ENCODE measurements at regions not wholly inside any gene's neighbourhood (a gene's known extent, or its start where the extent isn't known, plus 50 kb on each side); places are given as distances from the start of the nearest gene placed in this dataset.
"Not testable (repeated sequence)": the region's sequence is repeated elsewhere in the genome, so short reads cannot be mapped to it uniquely, and the experiment has no call there.

DNA sequence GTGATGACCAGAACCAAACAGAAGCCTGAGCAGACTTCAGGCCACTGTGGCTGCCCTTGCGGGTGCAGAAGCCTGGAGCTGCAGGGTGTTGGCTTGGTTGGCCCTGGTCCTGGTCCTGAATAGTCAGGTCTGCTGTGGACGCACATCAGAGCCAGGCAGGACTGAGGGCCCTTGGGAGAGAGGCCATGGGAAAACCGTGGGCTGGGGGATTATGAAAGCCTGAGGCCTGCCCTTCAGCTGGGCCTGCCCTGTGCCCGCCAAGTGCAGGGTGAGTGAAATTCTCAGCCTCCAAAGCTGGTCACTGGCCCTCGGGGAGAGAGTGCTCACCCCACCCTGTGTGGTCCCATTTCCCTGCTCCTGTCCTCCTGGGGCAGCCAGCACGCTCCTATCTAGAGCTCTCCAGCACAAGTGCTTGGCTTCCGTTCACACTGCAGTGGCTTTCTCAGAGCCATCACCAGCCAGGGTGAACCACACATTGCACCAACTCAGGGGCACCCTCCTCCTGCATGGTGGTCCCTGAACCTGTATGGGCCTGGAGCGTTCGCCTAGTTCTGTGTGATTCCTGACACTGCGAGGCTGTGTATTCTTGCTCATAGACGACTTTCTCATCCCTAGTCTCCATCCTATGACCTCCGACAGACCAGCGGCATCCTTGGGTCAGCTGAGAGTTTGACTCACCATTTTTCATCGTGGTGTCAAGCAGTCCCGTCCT lies 146.1 kb downstream of the TTLL2 start:
- DNase-seq = no peak

DNA sequence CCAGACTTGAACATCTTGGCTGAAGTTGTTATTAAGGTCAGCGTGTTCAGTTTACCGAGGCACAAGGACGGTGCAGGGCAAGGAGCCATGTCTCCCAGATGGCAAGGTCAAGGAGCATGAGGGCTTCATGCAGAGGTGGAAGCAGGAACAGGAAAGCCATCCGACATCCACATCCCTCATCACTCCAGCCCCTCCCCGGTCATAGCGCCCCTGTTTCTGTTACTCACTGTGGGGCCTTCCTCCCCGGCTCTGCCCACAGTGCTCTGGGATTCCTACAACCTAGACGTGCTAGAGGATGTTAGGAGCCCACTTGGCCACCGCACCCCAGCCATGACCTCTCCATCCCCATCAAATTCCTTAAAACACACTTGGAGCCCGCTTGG lies 146.7 kb downstream of the TTLL2 start:
- DNase-seq = no peak

DNA sequence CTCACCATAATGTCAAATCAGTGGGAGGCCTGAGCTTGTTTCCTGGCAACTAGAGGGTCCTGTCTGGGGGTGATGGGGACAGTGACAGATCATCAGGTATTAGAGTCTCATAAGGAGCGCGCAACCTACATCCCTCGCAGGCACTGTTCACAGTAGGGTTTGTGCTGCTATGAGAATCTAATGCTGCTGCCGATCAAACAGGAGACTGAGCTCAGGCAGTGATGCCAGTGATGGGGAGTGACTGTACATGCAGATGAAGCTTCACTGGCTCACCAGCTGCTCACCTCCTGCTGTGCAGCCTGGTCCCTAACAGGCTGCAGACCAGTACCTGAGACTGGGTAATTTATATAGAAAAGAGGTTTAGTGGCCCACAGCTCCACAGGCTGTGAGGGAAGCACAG lies 147.3 kb downstream of the TTLL2 start:
- no peak for DNase-seq

DNA sequence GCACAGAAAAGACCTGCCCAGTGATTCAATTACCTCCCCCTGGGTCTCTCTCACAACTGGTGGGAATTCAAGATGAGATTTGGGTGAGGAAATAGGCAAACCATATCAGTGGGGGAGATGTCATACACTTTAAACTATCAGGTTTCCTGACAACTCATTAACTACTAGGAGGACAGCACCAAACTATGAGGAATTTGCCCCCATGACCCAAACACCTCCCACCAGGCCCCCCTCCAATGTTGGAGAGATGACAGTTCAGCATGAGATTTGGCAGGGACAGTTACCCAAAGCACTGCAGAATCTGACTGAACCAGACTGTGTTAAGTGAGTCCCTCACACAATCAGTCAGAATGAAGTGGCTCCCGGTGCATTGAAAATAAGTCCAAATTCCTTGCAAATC lies 148.0 kb downstream of the TTLL2 start:
- DNase-seq = no peak

DNA sequence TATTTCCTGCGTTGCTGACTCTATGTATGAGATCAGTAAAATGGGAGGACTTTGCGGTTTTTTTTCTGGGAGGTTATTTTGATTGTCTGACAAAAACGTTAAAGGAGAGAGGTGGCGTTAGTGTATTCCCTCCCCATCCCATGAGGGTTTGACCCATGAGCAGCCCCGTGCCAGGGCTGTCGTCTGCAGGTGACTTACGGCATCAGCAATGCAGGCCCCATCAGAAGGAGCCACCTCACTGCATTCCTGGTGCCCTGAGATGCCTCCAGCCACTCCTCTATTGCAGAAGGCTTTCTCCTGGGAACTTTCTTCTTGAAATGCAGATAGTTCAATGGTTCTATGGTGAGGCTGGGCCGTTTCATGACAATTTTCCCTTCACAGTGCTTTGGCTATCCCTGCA lies 149.3 kb downstream of the TTLL2 start:
- DNase-seq = no peak

DNA sequence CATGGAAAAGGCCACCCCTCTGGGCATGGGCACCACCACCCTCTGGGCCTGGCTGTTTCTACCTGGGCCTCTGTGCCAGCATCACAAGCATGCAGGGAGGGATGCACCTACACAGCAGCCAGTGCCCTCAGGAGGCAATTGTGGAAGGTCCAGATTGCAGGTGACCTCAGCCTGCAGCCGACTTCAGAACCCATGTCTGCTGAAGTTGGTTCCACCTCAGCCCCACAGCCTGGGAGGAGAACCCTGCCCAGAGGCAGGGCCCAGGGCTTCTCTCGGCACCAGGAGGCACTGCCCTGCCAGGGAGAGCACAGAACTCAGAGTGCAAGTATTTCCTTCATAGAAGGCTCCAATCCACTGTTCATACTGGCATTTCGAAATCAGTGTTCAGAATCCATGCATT lies 149.8 kb downstream of the TTLL2 start:
- no peak for DNase-seq

DNA sequence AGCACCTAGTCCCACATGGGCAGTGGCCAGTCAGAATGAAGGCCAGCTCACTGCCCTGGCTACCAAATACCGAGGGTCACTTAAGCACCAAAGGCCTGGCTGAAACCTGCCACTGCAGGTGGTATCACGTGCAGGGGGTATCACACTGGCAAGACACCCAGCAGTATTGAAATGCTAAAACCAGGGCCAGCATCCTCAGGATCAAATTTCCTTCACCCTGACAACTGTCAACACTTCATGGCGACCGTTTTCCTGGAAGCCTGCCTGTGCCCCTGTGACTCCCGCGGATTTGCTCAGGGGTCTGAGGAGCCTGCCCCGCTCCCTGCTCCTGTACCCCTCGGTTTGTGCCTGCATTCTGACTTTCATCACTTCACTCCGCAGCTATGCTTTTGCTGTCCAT lies 151.1 kb downstream of the TTLL2 start:
- no peak for DNase-seq

DNA sequence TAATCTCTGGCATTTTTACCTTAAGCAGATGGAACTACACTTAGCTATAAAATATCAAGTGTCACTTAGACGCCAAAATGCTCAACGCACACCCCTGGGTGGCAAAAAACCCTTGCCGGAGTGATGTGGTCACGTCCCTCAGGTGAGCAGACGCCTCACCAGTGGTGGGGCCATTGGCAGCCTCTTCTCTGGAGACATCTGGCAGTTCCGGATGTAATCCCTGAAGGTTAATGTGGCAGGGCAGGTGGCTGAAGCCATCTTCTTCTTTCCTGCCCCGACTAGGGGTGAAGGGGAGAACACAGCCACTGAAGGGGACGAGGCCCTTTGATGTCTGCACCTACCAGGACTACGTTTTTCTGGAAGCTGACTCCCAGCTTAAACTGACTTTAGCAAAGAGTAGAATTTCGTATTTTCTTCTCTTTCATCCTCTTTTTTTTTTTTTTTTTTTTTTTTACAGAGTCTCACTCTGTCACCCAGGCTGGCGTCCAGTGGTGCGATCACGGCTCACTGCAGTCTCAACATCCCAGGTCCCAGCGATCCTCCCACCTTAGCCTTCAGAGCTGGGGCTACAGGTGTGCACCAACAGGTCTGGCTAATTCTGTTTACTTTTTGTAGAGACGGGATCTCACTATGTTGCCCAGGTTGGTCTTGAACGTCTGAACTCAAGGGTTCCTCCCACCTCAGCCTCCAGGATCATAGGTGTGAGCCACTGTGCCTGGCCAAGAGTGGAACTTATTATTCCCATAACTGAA lies 152.1 kb downstream of the TTLL2 start:
- no peak for DNase-seq

DNA sequence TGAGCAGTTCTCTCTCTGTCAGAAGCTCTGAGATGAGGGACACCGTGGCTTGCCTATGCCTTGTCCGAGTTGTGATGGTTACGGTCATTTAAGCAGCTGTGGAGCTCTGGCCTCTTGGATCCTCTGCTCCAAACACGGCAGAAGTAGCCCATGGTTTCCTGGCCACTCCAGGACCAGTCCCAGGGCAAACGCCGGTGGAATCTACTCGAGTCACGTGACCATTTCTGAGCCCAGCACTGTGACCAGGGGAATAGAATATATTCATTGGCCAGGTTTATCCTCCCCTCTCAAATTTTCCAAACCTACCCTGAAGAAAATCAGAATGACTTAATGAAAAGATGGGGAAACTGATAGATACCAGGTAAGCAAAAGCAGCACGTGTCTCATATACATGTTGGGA lies 152.8 kb downstream of the TTLL2 start:
- no peak for DNase-seq

DNA sequence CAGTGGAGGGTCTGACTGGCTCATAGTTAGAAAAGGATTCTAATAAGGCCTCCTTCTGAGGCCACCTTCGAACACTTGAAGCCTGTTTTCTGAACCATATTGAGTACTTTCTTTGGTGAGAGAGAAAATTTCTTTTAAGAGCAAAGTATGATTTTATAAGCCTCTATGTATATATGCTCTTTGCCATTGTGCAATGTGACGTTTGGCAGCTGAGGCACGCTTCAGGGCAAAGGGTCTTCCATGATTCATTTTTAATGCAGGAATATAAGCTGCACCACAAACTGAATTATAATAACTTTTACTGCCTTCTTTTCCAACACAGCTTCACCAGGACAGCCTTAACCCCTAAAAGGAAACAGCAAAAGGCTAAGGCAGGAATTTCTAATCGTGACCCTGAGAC lies 154.4 kb downstream of the TTLL2 start:
- no peak for DNase-seq

DNA sequence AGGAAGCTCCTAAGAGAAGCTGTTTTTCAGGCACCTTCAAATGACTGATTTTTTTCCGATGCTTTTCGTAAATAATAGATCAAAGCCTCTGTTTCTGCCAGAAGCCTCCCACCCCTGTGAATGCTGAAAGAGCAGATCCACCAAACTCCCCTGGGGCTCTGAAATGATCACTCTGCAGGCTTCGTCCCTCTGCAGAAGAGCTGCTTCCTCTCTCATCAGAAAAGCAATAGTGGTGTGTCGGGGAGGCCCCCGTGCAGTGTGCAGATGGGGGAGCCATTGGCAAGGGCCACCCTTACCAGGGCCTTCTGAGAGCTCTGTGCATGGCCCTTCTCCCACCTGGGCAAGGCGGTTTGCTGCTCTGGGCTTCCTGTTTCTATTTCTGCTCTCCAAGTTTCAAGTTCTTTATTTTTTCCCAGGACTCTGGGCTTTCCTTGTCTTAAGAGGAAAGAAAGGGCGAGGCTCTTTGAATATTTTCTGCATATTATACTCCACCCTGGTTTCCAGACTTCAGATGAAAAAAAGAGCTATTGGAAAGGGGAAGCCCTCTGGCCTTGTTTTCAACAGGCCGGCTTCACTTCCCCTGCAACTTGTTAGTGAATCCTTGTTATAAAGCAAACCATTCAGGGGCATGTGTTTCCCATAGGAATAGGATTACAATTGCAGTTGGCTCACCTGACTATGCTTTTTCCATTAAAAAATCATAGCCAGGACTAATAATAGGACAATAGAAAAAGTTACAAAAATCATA lies 155.2 kb downstream of the TTLL2 start:
- DNase-seq = no peak

DNA sequence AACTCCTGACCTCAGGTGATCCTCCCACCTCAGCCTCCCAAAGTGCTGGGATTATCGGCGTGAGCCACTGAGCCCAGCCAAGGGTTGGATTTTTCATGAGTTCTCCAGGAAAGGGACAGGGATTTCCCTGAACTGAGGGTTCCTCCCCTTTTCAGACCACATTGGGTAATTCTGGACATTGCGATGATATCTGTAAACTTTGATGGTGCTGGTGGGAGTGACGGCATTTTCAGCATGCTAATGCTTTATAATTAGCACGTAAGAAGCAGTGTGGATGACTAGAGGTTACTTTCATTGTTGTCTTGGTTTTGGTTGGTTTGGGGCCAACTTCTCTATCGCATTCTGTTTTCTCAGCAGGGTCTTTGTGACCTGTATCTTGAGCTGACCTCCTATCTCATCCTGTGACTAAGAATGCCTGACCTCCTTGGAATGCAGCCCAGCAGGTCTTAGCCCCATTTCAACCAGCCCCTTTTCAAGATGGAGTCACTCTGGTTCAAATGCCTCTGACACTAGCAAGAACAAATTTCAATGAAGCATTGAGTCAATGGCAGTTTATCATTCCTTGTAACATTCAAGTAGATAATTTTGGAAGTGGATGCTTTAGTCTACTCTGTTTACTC lies 156.5 kb downstream of the TTLL2 start:
- no peak for DNase-seq

DNA sequence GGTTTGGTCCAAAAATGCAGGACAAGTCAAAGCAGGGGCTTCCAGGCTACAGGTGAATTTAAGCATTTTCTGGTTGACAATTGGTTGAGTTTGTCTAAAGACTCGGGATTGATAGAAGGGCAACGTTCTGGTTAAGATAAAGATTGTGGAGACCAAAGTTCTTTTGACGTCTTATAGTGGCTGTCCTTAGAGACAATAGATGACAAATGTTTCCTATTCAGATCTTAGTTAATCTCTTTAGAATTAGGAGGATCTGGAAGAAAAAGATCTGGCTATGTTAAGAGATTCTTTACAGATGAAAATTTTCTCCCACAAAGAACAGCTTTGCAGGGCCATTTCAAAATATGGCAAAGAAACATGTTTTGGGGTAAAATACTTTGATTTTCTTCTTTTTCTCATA lies 157.9 kb downstream of the TTLL2 start:
- not testable (repeated sequence) for DNase-seq

DNA sequence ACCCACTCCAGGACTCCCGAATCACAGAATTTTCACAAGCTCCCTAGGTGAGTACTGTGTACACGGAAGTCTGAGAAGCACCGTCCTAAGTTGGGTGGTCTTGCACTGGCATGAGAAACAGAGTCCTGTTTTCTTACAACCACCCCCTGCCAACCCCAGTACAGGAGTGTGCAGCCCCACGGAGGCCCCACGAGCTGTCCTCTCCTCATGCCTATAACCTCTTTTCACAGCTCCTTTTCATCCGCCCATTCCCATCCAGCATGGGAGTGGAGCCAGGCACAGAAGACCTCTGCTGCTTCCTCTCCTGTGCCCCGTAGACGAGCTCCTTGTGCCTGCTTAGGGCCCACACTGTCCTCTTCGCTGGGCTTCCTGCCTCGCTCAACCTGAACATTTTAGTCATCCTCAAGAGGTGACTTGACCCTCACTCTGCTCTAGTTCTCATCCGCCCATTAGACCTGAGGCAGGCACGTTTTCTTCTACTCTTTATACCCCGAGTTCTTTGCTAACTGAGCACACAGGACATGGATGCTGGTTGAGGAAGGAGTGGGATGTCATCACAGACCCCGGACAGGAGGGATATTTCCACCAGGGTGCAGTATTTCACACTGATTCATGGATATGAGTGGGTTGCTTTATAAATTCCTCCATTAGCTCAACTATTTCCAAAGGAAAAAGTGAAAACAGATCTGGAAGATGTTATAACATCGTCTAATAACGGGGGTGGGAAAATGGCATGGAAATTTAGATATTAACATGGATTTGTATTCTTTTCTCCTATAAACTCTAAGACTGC lies 160.5 kb downstream of the TTLL2 start:
- peak; percentile 27 for DNase-seq

DNA sequence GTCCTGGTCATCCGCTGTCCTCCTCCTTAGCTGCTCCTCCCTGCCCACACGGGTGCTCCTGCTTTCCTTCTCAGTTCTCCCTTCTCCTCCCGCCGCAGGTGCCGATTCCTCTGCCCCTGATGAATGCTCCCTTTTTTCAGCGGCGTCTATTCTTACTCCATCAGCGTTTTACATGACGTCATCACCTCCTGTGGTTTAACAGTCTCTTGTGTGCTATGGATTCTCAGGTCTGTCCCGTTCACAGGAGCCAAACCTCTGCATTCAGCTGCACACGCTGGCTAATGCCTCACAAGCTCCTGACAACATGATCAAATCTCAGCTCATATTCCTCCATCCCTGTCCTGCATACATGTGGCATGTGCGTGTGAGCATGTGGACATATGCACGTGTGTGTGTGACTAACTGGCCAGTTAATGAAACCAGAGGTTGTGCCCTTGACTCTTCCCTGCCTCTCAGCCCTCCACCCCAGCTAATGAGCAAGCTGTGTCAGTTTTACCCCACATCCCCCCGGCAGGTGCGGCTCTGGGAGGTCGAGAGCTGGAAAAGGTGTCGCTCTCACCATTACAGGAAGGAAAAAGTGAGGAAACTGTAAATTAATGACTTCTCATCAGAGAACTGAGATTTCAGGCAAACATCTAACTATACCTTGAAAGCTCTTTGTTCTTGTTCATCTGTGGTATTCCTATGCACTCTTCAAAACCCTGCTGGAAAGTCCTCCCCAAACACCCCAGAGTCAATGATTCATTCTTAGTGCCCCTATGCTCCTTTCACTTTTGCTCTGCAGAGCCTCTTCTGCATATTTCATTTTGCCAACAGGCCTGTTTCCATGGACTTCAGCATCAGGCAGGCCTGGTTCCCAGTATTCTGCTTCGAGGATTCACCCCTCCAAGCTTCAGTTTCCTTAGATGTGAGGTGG lies 163.1 kb downstream of the TTLL2 start:
- no peak for DNase-seq

DNA sequence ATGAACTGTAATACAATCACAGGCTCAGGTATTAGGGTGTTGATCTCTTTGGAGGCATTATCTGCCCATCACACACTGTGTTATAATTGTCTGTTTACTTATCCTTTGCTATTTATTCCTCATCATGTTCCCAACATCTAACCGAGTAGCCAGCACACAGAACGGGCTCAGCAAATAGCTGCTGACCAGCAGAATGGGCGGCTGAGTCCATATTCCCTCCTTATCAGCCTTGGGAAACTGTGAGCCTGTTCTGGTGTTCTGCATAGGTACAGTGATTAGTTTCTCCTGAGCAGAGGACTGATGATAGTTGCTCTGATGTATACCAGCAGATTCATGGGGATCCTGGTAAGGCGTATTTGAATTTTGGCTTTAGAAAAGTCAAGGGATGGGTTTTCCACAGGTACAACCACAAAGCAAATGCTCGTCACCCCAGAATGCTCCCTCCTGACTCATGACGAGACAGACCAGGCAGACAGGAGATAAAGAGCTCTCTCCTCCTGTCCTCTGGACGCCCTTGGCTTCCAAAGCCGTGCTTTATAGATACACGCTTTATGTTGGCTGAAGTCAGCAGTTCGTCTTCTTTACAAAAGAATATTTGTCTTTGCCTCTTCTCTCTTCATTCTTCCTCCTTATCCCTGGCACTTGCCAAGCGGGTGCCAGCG lies 166.7 kb downstream of the TTLL2 start:
- DNase-seq = no peak

DNA sequence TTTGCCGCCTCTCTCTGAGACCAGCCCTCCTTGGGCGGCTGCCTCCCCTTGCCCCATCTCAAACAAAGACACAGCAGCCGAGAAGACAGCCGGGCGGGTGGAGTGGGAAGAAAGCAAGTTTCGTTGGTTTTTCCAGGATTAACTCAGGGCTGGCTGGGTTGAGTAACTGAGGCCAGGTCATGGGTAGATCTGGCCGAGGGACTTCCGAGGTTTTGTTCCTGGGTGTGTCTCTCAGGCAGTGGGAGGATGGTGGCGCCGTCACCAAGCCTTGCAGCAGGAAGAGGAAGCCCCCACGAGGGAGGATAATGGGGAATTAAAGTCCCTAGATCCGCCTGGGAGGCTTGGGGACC lies 167.2 kb downstream of the TTLL2 start:
- no peak for DNase-seq

DNA sequence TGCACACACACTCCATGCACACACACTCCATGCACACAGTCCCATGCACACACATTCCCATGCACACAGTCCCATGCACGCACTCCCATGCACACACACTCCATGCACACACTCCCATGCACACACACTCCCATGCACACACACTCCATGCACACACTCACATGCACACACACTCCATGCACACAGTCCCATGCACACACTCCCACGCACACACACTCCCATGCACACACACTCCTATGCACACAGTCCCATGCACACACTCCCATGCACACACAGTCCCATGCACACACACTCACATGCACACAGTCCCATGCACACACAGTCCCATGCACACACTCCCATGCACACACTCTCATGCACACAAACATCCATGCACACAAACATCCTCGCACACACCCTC lies 168.4 kb downstream of the TTLL2 start:
- DNase-seq = no peak

DNA sequence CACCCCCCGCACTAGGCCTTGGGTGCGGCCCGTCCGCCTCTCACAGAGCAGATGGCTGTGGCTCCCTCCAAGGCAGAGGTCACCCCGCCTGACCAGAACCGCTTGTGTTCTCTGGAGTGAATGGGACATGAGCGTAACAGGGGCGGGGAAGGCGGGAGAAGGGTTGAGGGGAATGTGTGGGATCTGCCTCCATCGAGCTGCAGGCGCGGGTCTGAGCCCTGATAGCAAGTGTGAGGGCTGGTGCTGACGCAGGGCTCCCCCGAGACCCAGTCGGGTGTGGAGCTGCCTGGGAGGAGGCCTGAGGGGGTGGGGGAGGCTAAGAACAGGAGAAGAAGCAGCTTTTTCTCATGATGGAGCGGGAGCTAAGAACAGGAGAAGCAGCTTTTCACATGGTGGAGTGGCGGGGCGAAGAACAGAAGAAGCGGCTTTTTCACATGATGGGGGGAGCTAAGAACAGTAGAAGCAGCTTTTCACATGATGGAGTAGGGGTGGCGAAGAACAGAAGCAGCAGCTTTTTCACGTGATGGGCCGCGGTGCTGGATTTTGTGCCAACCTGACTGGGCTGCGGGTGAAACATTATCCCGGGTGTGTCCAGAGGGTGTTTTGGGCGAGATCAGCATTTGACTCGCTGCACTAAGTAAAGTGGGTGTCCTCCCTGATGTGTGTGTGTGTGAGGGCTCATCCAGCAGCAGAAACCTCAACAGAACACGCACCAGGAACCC lies 169.3 kb downstream of the TTLL2 start:
- no peak for DNase-seq
